Activated T-cell treated with anti-CD3 and anti-CD28 coated beads, Interleukin-2, amount 50 U/mL, for 24 hours (primary cell): ENCODE measurements at regions not wholly inside any gene's neighbourhood (a gene's known extent, or its start where the extent isn't known, plus 50 kb on each side); places are given as distances from the start of the nearest gene placed in this dataset.

Experiments used
- DNase-seq: peaks from one replicate; pipeline ENCODE4 v3.0.0-alpha.2; 2020
- H3K27ac Mint-ChIP-seq: 2 replicates; pipeline ENCODE4 v1.8.0; 2020; ENCODE audit warnings: mild to moderate bottlenecking, mixed read lengths
- H3K27me3 Mint-ChIP-seq: 2 replicates; pipeline ENCODE4 v1.8.0; 2020; ENCODE audit warnings: mixed read lengths
- H3K36me3 Mint-ChIP-seq: 2 replicates; pipeline ENCODE4 v1.8.0; 2020; ENCODE audit warnings: low read depth, mixed read lengths
- H3K4me1 Mint-ChIP-seq: 2 replicates; pipeline ENCODE4 v1.8.0; 2020; ENCODE audit warnings: low read depth, mixed read lengths
- H3K4me3 Mint-ChIP-seq: 2 replicates; pipeline ENCODE4 v1.8.0; 2020; ENCODE audit warnings: mild to moderate bottlenecking, moderate library complexity, mixed read lengths
- H3K9me3 Mint-ChIP-seq: 2 replicates; pipeline ENCODE4 v1.8.0; 2020; ENCODE audit warnings: mixed read lengths

- Mint-ChIP-seq H3K9me3 (no peaks in the 10 kb centered on the region), H3K4me1 (no peaks in the 10 kb centered on the region), H3K36me3 (no peaks in the 10 kb centered on the region), H3K4me3 (no peak overlapping the region), H3K27me3 (peaks cover 25% of the 10 kb centered on the region), H3K27ac (no peak overlapping the region)
- DNase-seq = no peak
Measured at GRCh38 chr5:175363300-175363699, 80.7 kb downstream of the DRD1 start.

DNA sequence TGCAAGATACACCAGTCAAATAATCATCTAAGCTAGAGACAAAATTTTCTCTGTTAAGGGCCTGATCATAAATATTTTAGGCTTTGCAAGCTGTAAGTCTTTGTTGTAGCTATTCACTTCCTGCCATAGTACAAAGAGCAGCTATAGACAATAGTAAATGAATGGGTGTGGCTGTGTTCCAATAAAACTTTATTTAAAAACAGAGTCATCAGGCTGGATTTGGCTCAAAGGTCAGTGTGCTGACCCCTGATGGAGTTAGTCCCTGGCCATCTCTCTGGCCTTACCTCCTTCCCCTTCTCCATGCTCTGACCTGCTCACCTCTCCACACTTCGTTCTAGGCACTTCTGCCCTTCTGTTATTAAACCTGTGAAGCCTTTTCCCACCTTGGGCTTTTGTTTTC, 86.0 kb downstream of the DRD1 start:
- Mint-ChIP-seq H3K4me3 (no peak overlapping the region), H3K9me3 (no peaks in the 10 kb centered on the region), H3K4me1 (no peaks in the 10 kb centered on the region), H3K36me3 (no peaks in the 10 kb centered on the region), H3K27ac (no peak overlapping the region), H3K27me3 (peaks cover 25% of the 10 kb centered on the region)
- DNase-seq = no peak

- DNase-seq = no peak
- no peaks in the 10 kb centered on the region for H3K36me3 Mint-ChIP-seq
- no peak overlapping the region for H3K4me3 Mint-ChIP-seq
- no peaks in the 10 kb centered on the region for H3K9me3 Mint-ChIP-seq
- peaks cover 22% of the 10 kb centered on the region for H3K27me3 Mint-ChIP-seq
- H3K4me1 Mint-ChIP-seq = no peaks in the 10 kb centered on the region
- H3K27ac Mint-ChIP-seq = no peak overlapping the region
Measured at GRCh38 chr5:175356428-175356827, 87.6 kb downstream of the DRD1 start.

GRCh38 chr5:175354964-175355363, 89.0 kb downstream of the DRD1 start:
- peaks cover 31% of the 10 kb centered on the region for H3K27me3 Mint-ChIP-seq
- no peak for DNase-seq
- no peaks in the 10 kb centered on the region for H3K4me1 Mint-ChIP-seq
- H3K9me3 Mint-ChIP-seq = no peaks in the 10 kb centered on the region
- no peaks in the 10 kb centered on the region for H3K36me3 Mint-ChIP-seq
- no peak overlapping the region for H3K4me3 Mint-ChIP-seq
- H3K27ac Mint-ChIP-seq = no peak overlapping the region

GRCh38 chr5:175353926-175354325, 90.1 kb downstream of the DRD1 start:
- Mint-ChIP-seq H3K27ac (no peak overlapping the region), H3K4me1 (no peaks in the 10 kb centered on the region), H3K27me3 (peaks cover 31% of the 10 kb centered on the region), H3K36me3 (no peaks in the 10 kb centered on the region), H3K9me3 (no peaks in the 10 kb centered on the region), H3K4me3 (no peak overlapping the region)
- no peak for DNase-seq

DNA sequence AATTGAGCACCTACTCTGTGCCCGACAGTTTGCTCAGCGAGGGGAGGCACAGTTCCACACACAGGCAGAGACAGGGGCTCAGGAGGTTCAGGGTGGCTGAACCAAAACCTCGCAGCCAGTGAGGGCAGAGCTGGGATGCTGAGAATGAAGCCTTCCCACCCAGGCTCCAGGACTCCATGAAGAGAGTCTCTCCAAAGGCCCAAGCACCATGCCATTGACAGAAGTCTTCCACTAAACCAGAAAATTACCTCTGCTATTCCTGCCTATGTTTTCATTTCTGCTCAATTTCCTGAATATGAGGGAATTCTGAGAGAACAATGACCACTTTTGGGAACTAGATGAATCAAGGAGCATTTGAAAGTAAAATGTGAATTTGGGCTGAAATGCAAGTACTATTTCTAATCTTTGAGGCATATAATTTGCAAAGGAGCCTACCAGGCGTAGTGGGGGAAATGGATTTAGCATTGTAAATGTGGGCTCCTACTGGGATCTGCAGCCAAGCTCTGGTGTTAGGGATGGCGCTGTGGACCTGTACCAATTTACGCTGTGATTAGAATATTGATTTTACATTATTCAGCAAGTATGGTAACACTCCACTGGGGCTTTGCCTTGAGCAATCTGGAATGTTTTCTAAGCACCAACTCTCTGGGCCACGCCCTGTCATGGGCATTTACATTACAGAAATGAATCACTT, 91.9 kb downstream of the DRD1 start:
- H3K36me3 Mint-ChIP-seq = no peaks in the 10 kb centered on the region
- no peak overlapping the region for H3K4me3 Mint-ChIP-seq
- H3K9me3 Mint-ChIP-seq = no peaks in the 10 kb centered on the region
- no peak overlapping the region for H3K27ac Mint-ChIP-seq
- H3K27me3 Mint-ChIP-seq = peaks cover 30% of the 10 kb centered on the region
- no peak for DNase-seq
- H3K4me1 Mint-ChIP-seq = no peaks in the 10 kb centered on the region

DNA sequence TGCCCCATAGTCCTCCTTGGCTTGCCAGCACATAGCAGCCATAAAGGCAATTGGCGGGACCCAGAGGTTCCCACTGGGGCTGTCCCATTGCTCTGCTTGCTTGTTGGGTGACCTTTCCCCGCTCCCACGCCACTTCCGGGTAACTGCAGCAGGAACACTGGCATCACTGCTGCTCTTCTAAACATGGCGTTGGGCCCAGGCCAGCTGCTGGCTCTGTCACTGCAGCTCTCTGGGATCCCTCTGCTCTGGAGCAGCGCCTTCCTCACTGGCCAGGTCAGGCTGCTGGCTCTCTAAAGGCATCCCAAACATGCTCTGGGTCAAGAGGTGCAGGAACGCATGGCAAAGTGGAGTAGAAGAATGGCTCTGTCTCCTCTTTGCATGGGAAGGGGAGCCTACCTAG, 92.9 kb downstream of the DRD1 start:
- Mint-ChIP-seq H3K27me3 (peaks cover 33% of the 10 kb centered on the region), H3K36me3 (no peaks in the 10 kb centered on the region), H3K9me3 (no peaks in the 10 kb centered on the region), H3K4me3 (no peak overlapping the region), H3K27ac (no peak overlapping the region), H3K4me1 (no peaks in the 10 kb centered on the region)
- DNase-seq = no peak

GRCh38 chr5:175347931-175348330, 96.1 kb downstream of the DRD1 start:
- H3K4me3 Mint-ChIP-seq = no peak overlapping the region
- DNase-seq = no peak
- H3K36me3 Mint-ChIP-seq = no peaks in the 10 kb centered on the region
- H3K27me3 Mint-ChIP-seq = peaks cover 39% of the 10 kb centered on the region
- no peaks in the 10 kb centered on the region for H3K4me1 Mint-ChIP-seq
- H3K9me3 Mint-ChIP-seq = no peaks in the 10 kb centered on the region
- H3K27ac Mint-ChIP-seq = no peak overlapping the region

GRCh38 chr5:175347027-175347426, 97.0 kb downstream of the DRD1 start:
- Mint-ChIP-seq H3K27ac (no peak overlapping the region), H3K4me3 (no peak overlapping the region), H3K4me1 (no peaks in the 10 kb centered on the region), H3K27me3 (peaks cover 35% of the 10 kb centered on the region), H3K36me3 (no peaks in the 10 kb centered on the region), H3K9me3 (no peaks in the 10 kb centered on the region)
- DNase-seq = no peak

- Mint-ChIP-seq H3K4me3 (no peak overlapping the region), H3K27me3 (peaks cover 25% of the 10 kb centered on the region)
Measured at GRCh38 chr5:175344331-175345195, 99.4 kb downstream of the DRD1 start.

DNA sequence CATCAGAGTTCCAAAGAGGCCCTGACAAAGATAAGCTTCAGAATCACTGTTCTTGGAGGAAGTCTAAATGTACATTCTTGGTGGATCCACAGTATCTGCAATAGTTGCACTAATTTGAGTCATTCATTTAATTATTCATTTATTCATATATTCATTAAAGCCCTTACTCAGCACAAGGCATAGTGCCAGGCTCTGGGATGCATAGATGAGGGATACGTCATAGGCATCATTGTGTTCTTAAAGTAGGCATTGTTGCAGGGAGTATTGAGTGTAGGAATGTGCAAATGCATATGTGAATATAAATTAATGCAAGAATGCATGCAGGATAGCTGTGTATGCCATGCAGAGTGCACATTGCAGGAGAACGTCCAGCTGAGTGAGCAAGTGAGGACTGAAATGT, 100.7 kb downstream of the DRD1 start:
- no peaks in the 10 kb centered on the region for H3K36me3 Mint-ChIP-seq
- peaks cover 25% of the 10 kb centered on the region for H3K27me3 Mint-ChIP-seq
- no peaks in the 10 kb centered on the region for H3K9me3 Mint-ChIP-seq
- no peak overlapping the region for H3K4me3 Mint-ChIP-seq
- DNase-seq = no peak
- no peak overlapping the region for H3K27ac Mint-ChIP-seq
- H3K4me1 Mint-ChIP-seq = no peaks in the 10 kb centered on the region

More at GRCh38 chr5:175344331-175345195, 99.4 kb downstream of the DRD1 start:
- no peaks in the 10 kb centered on the region for H3K4me1 Mint-ChIP-seq
- no peak overlapping the region for H3K27ac Mint-ChIP-seq
- H3K36me3 Mint-ChIP-seq = no peaks in the 10 kb centered on the region
- H3K9me3 Mint-ChIP-seq = no peaks in the 10 kb centered on the region
- no peak for DNase-seq

DNA sequence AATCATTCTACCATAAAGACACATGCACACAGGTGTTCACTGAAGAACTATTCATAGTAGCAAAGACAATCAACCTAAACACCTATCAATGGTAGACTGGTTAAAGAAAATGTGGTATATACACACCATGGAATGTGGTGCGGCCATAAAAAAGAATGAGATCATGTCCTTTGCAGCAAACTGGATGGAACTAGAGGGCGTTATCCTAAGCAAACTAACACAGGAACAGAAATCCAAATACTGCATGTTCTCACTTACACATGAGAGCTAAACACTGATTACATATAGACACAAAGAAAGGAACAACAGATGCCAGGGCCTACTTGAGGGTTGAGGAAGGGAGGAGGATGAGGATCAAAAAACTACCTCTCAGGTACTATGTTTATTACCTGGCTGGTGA, 103.8 kb downstream of the DRD1 start:
- DNase-seq = no peak
- no peaks in the 10 kb centered on the region for H3K9me3 Mint-ChIP-seq
- no peaks in the 10 kb centered on the region for H3K4me1 Mint-ChIP-seq
- H3K27ac Mint-ChIP-seq = no peak overlapping the region
- no peak overlapping the region for H3K4me3 Mint-ChIP-seq
- no peaks in the 10 kb centered on the region for H3K36me3 Mint-ChIP-seq
- H3K27me3 Mint-ChIP-seq = peaks cover 17% of the 10 kb centered on the region

DNA sequence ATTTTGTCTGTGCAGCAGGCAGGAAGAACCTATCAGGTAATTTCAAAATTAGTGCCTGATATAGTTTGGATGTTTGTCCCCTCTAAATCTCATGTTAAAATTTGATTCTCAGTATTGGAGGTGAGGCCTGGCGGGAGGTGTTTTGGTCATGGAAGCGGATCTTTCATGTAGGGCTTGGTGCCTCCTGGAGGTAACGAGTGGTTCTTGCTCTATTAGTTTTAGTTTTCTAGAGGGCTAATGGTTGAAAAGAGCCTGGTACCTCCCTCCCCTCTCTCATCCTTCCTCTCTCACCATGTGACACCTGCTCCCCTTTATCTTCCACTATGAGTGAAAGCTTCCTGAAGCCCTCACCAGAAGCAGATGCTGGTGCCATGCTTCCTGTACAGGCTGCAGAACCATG, 106.3 kb downstream of the DRD1 start:
- Mint-ChIP-seq H3K27me3 (peaks cover 8% of the 10 kb centered on the region), H3K4me1 (no peaks in the 10 kb centered on the region), H3K36me3 (no peaks in the 10 kb centered on the region), H3K9me3 (no peaks in the 10 kb centered on the region), H3K27ac (no peak overlapping the region), H3K4me3 (no peak overlapping the region)
- no peak for DNase-seq

- H3K9me3 Mint-ChIP-seq = no peaks in the 10 kb centered on the region
- no peak for DNase-seq
- H3K27me3 Mint-ChIP-seq = peaks cover 8% of the 10 kb centered on the region
Measured at GRCh38 chr5:175336781-175337180, 107.2 kb downstream of the DRD1 start.

DNA sequence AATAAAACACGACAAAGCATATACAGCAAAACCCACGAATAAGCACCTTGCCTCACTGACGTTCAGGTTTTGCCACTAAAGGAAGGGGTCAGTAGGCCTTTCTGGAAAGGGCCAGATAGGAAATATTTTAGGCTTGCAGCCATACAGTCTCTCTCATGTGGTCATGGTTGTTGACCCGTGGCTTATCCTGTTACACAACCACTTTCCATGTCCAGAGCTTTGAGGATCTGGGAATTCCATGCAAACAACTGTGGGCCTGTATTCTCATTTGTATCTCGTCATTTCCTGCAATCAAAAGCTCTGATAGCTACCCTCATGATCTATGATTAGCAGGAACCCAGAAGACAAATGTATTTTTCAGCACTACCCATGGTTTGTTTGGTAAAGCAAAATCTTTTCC, 108.3 kb downstream of the DRD1 start:
- Mint-ChIP-seq H3K36me3 (no peaks in the 10 kb centered on the region), H3K4me3 (no peak overlapping the region), H3K9me3 (no peaks in the 10 kb centered on the region), H3K4me1 (no peaks in the 10 kb centered on the region), H3K27me3 (peaks cover 6% of the 10 kb centered on the region), H3K27ac (no peak overlapping the region)
- no peak for DNase-seq

More at GRCh38 chr5:175336781-175337180, 107.2 kb downstream of the DRD1 start:
- Mint-ChIP-seq H3K27ac (no peak overlapping the region), H3K4me1 (no peaks in the 10 kb centered on the region), H3K4me3 (no peak overlapping the region), H3K36me3 (no peaks in the 10 kb centered on the region)
